ENCODE measurements at regions not wholly inside any gene's neighbourhood (a gene's known extent, or its start where the extent isn't known, plus 50 kb on each side); places are given as distances from the start of the nearest gene placed in this dataset.
A peak's percentile ranks its signal among the peaks of the same experiment; 100 is the strongest.
"Not testable (repeated sequence)": the region's sequence is repeated elsewhere in the genome, so short reads cannot be mapped to it uniquely, and the experiment has no call there.

DNA sequence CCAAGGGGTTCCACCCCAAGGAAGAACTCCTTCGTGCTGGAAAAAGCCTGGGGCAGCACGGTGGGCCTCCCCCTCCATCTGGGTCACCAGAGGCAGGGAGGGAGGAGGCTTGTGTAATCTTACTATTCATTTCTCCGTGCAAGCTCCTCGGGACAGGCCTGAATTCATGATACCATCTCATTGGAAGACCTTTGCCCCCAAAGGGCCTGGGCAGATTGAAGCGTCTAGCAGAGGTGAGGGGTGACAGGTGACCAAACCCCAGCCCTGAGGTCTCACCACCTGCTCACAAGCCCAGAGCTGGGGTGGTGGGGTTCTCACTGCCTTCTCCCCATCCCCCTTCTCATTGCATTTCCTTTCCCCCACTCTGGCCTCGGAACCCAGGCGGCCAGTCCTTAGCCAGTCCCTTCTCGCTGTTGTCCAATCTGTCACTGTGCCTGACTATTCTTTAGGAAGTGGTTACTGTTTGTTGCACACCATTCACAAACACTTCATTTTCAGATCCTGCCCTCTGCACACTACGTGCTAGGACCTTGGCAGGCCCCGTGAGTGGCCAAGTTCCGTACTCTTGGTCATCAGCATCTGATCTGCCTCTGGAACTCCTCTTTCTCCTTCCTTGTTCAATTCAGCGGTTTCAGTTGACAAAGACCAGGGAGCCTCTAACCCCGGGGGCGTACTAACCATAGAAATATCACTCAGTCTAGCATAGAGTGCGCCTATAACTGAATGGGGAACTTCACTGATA, 137.1 kb downstream of the LY86 start:
- DNase-seq: no peak

GRCh38 chr6:6728169-6728941, 139.8 kb downstream of the LY86 start:
- no peak for DNase-seq

DNA sequence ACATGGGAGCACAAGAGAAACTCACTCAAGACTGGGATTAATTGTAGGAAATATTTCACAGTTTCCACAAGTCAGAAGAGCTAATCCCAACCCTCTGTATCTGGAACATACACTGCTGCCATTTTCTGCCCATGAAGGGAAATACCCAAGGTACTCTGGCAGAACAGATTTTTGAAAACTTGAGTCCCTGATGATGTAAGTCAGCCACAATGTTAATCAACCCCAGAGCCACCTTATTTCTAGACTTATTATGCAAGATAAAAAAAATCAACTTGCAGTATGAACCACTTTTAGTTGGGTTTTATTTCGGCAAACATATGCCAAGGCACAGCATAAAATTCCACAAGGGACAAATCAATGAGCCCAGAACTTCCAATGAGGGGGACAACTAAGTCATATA, 141.5 kb downstream of the LY86 start:
- DNase-seq: no peak

GRCh38 chr6:6730831-6731230, 142.3 kb downstream of the LY86 start:
- no peak for DNase-seq

GRCh38 chr6:6734479-6735465, 146.3 kb downstream of the LY86 start:
- no peak for DNase-seq

- DNase-seq: no peak
Measured at GRCh38 chr6:6736791-6737654, 148.5 kb downstream of the LY86 start.

GRCh38 chr6:6737671-6738070, 149.2 kb downstream of the LY86 start:
- DNase-seq: no peak

DNA sequence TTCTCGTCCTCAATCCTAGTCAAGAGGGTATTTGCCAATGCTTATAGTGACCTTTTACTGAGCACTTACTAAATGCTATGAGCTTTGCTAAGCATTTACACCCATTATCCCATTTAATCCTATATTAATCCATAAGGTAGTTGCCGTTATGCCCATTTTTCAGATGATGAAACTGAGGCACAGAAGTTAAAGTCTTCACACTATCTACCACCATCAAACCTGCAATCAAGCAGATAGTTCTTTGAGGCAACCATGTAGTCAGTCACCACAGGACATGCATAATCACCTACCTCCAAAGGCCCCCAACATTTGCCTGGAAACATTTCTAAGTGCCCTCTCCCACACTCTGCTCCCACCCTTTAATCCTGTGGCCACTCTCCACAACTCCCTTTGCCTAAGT, 149.6 kb downstream of the LY86 start:
- no peak for DNase-seq

DNA sequence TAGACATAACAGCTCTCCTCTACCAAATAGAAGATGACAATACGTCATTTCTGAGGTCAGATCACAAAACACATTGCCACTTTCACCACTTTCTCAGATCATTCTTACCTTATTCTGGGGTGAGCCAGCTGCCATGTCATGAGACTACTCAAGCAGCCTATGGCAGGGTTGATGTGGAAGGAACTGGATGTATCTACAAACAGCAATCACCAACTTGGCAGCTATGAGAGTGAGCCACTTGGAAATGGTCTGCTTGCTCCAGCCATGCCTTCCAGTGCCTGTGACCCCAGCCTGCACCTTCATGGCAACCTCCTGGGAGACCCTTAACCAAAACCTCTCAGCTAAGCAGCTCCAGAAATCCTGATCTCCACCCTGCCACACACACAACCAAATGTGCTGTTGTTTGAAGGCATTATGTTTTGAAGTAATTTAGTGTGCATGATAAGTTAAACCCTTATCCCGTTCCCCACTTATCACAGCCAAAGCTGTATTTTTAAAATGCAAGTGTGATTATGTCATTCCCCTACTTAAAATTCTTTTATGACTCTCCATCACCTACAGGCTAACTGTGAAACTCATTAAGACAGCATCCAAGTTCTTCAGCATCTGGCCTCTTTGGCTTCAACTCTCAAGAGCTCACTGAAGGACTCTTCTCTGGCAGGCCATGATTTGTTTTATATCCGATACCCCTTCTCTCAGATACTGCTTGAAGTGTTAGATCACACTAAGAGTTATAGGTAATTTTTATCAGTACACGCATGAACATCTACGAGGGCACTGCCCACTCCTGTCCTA, 150.6 kb downstream of the LY86 start:
- no peak for DNase-seq

DNA sequence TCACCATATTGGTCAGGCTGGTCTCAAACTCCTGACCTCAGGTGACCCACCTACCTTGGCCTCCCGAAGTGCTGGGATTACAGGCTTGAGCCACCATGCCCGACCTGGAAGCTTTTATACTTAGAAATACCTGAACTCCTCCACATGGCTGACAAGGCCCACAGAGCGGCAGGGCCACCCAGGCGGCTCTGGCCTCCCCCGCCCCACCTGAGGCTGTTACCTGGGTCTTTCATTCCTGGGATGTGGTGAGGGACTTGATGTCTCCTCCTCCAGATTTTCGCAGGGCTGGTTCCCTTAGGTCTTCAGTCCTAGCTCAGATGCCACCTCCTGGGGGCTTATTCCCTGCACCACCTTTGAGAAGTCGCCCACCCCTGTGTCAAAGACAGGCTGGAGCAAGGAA, 152.1 kb downstream of the LY86 start:
- DNase-seq: no peak

GRCh38 chr6:6741264-6741663, 152.7 kb downstream of the LY86 start:
- no peak for DNase-seq

DNA sequence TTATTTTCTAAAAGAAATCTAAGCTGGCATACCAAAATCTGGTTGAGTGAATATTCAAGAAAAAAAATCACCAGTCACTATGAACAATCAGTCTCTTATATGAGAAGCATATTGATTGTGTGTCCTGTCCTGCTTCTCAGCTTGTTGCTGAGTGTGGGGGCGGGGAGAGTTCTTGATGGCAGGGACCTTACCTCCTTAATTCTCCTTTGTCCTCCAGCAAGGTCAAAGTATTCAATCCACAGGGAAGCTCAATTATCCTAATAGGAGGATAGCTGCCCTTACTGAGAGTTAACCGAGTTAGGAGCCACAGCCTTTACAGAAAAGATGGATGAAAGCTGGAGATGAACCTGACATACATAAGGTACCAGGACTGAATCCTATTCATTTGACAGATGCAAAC, 154.0 kb downstream of the LY86 start:
- DNase-seq: no peak

DNA sequence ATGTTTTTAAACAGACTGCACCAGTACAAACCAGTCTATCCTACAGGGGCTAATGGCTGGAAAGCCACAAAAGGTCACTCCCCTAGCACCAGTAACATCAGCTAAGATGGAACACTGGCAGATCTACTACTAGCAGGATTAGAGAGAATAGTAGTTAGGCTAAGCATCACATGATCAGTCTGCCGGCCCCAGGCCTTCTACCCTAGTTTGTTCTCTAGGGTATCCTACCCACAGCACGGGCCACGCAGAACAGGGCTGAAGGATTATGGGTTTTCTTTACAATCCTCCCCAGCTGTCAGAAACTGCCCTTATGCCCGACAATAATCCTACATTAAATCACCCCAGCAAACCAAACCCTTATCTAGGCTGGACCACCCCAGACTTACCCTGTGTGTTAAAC, 156.0 kb downstream of the LY86 start:
- DNase-seq: no peak

DNA sequence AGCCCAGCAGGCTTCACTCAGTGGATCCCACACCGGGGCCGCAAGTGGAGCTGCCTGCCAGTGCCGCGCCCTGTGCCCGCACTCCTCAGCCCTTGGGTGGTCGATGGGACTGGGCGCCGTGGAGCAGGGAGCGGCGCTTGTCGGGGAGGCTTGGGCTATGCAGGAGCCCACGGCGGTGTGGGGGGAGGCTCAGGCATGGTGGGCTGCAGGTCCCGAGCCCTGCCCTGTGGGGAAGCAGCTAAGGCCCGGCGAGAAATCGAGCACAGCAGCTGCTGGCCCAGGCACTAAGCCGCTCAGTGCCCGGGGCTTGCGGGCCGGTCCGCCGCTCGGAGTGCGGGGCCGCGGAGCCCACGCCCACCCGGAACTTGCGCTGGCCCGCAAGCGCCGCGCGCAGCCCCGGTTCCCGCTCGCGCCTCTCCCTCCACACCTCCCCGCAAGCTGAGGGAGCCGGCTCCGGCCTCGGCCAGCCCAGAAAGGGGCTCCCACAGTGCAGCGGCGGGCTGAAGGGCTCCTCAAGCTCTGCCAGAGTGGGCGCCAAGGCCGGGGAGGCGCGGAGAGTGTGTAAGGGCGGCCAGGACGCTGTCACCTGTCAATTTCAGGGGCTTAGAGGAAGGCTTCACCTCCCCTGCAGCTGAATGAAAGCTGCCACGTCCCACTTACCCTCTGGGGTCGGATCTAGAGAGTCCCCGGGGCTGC, 157.3 kb downstream of the LY86 start:
- DNase-seq: not testable (repeated sequence)

GRCh38 chr6:6746333-6746969, 157.9 kb downstream of the LY86 start:
- no peak for DNase-seq

GRCh38 chr6:6746970-6747338, 158.4 kb downstream of the LY86 start:
- DNase-seq: no peak

- no peak for DNase-seq
Measured at GRCh38 chr6:6747371-6747770, 158.9 kb downstream of the LY86 start.

DNA sequence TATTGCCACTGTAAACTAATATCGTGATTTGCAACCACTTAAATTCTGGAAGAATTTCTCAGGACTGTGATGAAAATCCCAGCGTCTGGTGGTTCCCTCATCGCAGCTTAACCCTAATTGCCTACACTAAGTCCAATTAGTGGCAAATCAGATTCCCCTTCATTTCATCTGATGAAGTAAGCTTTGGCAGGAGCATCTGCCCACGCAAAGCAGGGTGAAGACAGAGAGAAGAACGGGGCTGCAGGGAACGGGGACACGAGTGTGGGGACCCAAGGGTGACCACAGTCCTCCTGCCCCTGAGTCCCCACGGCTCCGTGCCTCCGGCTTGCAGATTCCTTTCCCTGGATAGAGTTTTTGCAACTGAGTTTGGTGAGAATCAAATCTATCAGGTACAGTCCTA, 159.5 kb downstream of the LY86 start:
- DNase-seq: no peak

DNA sequence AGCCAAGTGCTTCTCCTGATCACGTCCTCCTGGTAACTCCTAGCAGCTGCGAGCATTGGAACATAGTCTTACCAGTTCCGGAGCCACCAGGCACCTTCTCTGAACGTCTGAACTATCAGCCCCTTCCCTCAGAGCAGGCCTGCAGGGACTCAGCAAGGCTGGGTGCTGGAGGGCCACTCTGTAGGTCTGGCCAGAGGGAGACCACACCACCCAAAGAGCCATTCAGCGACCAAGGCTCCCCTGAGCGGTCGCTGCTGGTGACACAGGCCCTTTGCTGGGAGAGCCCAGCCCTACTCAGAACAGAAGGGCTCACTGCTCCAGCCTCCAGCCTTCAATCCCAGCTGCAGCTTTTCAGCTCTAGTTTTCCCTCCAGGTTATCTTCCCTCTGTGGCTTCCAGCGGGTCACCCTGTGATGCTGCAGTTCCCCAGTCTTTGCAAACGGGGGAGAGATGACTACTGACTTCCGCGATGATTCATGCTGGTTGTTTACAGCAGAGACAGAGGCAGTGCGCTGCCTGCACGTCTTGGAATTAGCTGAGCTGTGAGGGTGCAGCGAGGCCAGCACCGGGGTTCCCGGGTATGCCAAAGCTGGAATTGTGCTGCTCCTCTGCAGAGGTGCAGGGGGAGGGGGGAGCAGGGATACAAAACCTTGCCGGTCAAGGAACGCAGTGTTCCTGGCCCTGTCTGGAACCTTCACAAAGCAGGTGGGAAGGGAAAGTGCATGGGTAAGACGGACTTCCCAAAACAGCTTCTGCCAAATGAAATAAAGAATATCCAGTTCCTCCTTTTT, 161.4 kb downstream of the LY86 start:
- DNase-seq: peak; percentile 48

Data from KG1 (cell line).